ENCODE measurements at regions not wholly inside any gene's neighbourhood (a gene's known extent, or its start where the extent isn't known, plus 50 kb on each side); places are given as distances from the start of the nearest gene placed in this dataset.

DNA sequence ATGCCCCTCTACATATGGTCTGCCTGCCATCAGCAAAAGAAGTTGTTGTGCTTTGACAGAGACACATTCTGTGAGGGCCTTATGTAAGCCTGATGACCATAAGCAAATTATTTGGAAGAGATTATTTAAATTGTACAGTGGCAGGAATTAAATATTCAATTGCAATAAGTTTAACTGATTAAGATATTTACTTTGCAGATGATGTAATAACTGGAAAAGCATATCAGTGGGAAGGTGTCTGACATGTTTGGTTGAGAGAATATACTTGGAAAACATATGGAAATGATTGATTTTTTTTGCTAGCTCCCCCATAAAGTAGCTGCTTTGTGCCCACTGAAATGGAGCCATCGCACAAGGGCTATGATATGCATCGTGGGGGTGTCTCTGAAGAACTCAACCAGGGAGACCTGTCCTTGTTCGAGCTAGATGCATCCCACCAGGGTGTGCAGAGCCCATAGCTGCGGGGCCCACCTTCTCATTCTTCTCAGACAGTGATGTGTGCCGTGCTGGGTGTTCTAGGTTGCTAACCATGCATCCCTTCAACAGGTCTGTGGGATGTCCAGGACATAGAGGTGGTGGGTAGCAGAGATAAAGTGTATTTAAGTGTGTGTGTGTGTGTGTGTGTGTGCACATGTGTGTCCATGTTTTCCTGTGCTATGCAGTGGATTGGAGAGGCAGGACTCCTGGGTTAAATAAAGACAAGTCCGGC is 90.4 kb upstream of the PARD3B start (continued):
- TF ChIP-seq, protein P1, sequence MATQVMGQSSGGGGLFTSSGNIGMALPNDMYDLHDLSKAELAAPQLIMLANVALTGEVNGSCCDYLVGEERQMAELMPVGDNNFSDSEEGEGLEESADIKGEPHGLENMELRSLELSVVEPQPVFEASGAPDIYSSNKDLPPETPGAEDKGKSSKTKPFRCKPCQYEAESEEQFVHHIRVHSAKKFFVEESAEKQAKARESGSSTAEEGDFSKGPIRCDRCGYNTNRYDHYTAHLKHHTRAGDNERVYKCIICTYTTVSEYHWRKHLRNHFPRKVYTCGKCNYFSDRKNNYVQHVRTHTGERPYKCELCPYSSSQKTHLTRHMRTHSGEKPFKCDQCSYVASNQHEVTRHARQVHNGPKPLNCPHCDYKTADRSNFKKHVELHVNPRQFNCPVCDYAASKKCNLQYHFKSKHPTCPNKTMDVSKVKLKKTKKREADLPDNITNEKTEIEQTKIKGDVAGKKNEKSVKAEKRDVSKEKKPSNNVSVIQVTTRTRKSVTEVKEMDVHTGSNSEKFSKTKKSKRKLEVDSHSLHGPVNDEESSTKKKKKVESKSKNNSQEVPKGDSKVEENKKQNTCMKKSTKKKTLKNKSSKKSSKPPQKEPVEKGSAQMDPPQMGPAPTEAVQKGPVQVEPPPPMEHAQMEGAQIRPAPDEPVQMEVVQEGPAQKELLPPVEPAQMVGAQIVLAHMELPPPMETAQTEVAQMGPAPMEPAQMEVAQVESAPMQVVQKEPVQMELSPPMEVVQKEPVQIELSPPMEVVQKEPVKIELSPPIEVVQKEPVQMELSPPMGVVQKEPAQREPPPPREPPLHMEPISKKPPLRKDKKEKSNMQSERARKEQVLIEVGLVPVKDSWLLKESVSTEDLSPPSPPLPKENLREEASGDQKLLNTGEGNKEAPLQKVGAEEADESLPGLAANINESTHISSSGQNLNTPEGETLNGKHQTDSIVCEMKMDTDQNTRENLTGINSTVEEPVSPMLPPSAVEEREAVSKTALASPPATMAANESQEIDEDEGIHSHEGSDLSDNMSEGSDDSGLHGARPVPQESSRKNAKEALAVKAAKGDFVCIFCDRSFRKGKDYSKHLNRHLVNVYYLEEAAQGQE (IDR thresholded peaks at IDR 0.05; ENCODE audit: unreplicated experiment), result no peak
- TF ChIP-seq ZNF331 (CRISPR knock-in tag; IDR thresholded peaks at IDR 0.05; ENCODE audit: low read depth), result no peak

DNA sequence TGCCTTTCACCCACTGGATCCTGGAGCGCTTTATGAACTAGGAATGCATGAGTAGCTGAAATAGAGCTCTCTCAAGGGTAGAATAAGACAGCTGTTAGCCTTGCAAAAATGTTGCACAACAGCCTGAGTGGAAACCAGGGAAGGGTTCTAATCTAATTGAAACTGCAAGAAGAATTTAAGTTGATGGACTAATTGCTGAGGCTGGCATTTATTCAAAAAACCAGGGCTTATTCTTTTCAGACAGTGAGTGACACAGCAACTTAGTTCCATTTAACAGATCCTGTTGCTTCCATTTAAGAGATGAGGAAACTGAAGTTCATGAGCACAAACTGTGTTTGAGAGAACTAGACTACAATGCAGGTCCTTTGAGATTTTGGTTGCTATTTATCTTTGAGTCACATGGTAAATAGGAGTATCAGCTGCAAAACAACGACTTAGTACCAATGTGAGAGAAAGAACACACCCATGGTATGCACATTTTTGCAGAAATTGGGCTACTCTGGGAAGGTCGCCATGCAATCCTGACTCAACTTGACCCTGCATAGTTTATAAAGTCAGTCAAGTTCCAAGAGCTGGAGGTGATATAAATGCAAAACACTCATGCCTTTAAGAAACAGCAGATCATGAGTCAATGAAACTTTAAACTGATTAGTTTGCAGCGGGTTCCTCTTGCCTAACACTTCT is 76.4 kb upstream of the PARD3B start:
- TF ChIP-seq EZH2 (IDR thresholded peaks at IDR 0.05; ENCODE audit: low read depth, unreplicated experiment), result no peak
- TF ChIP-seq NANOG (IDR thresholded peaks at IDR 0.05; ENCODE audit: borderline replicate concordance), result no peak
- TF ChIP-seq CREB1 (CRISPR knock-in tag; IDR thresholded peaks at IDR 0.05; ENCODE audit: low read depth), result no peak
- TF ChIP-seq, protein P2, sequence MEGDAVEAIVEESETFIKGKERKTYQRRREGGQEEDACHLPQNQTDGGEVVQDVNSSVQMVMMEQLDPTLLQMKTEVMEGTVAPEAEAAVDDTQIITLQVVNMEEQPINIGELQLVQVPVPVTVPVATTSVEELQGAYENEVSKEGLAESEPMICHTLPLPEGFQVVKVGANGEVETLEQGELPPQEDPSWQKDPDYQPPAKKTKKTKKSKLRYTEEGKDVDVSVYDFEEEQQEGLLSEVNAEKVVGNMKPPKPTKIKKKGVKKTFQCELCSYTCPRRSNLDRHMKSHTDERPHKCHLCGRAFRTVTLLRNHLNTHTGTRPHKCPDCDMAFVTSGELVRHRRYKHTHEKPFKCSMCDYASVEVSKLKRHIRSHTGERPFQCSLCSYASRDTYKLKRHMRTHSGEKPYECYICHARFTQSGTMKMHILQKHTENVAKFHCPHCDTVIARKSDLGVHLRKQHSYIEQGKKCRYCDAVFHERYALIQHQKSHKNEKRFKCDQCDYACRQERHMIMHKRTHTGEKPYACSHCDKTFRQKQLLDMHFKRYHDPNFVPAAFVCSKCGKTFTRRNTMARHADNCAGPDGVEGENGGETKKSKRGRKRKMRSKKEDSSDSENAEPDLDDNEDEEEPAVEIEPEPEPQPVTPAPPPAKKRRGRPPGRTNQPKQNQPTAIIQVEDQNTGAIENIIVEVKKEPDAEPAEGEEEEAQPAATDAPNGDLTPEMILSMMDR (conservative IDR thresholded peaks at IDR 0.05; ENCODE audit: low read depth in 2 of 2), result no peak
- TF ChIP-seq EZH2phosphoT487 (IDR thresholded peaks at IDR 0.05; ENCODE audit: unreplicated experiment), result no peak
- TF ChIP-seq, protein P3, sequence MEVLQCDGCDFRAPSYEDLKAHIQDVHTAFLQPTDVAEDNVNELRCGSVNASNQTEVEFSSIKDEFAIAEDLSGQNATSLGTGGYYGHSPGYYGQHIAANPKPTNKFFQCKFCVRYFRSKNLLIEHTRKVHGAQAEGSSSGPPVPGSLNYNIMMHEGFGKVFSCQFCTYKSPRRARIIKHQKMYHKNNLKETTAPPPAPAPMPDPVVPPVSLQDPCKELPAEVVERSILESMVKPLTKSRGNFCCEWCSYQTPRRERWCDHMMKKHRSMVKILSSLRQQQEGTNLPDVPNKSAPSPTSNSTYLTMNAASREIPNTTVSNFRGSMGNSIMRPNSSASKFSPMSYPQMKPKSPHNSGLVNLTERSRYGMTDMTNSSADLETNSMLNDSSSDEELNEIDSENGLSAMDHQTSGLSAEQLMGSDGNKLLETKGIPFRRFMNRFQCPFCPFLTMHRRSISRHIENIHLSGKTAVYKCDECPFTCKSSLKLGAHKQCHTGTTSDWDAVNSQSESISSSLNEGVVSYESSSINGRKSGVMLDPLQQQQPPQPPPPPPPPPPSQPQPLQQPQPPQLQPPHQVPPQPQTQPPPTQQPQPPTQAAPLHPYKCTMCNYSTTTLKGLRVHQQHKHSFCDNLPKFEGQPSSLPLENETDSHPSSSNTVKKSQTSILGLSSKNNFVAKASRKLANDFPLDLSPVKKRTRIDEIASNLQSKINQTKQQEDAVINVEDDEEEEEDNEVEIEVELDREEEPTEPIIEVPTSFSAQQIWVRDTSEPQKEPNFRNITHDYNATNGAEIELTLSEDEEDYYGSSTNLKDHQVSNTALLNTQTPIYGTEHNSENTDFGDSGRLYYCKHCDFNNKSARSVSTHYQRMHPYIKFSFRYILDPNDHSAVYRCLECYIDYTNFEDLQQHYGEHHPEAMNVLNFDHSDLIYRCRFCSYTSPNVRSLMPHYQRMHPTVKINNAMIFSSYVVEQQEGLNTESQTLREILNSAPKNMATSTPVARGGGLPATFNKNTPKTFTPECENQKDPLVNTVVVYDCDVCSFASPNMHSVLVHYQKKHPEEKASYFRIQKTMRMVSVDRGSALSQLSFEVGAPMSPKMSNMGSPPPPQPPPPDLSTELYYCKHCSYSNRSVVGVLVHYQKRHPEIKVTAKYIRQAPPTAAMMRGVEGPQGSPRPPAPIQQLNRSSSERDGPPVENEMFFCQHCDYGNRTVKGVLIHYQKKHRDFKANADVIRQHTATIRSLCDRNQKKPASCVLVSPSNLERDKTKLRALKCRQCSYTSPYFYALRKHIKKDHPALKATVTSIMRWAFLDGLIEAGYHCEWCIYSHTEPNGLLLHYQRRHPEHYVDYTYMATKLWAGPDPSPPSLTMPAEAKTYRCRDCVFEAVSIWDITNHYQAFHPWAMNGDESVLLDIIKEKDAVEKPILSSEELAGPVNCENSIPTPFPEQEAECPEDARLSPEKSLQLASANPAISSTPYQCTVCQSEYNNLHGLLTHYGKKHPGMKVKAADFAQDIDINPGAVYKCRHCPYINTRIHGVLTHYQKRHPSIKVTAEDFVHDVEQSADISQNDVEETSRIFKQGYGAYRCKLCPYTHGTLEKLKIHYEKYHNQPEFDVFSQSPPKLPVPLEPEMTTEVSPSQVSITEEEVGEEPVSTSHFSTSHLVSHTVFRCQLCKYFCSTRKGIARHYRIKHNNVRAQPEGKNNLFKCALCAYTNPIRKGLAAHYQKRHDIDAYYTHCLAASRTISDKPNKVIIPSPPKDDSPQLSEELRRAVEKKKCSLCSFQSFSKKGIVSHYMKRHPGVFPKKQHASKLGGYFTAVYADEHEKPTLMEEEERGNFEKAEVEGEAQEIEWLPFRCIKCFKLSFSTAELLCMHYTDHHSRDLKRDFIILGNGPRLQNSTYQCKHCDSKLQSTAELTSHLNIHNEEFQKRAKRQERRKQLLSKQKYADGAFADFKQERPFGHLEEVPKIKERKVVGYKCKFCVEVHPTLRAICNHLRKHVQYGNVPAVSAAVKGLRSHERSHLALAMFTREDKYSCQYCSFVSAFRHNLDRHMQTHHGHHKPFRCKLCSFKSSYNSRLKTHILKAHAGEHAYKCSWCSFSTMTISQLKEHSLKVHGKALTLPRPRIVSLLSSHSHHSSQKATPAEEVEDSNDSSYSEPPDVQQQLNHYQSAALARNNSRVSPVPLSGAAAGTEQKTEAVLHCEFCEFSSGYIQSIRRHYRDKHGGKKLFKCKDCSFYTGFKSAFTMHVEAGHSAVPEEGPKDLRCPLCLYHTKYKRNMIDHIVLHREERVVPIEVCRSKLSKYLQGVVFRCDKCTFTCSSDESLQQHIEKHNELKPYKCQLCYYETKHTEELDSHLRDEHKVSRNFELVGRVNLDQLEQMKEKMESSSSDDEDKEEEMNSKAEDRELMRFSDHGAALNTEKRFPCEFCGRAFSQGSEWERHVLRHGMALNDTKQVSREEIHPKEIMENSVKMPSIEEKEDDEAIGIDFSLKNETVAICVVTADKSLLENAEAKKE (CRISPR knock-in tag; IDR thresholded peaks at IDR 0.05), result no peak
- TF ChIP-seq POLR2AphosphoS5 (IDR thresholded peaks at IDR 0.05; ENCODE audit: low read depth), result no peak
- no peak for TF ChIP-seq STAT1 (IDR thresholded peaks at IDR 0.05; ENCODE audit: unreplicated experiment)
- Histone ChIP-seq H3K4me1 (ENCODE audit: insufficient read depth) (no peaks in the 10 kb centered on the region), H3K4me2 (no peak overlapping the region), H3K36me3 (ENCODE audit: insufficient read depth) (no peaks in the 10 kb centered on the region), H3K79me2 (replicated peaks; ENCODE audit: insufficient read depth) (no peaks in the 10 kb centered on the region), H3K27me3 (ENCODE audit: insufficient read depth) (no peaks in the 10 kb centered on the region), H2AFZ (peak overlapping the region; percentile 53; the same call in 1 of the 2 replicates), H3K4me3 (no peak overlapping the region), H3K9me2 (ENCODE audit: insufficient read depth) (no peaks in the 10 kb centered on the region; the same call in none of the 2 replicates), H4K20me1 (replicated peaks; ENCODE audit: insufficient read depth) (no peaks in the 10 kb centered on the region), H3F3A (replicated peaks; ENCODE audit: low read depth) (no peaks in the 10 kb centered on the region), H3K27ac (ENCODE audit: low read depth) (no peak overlapping the region)
- no peak overlapping the region for H3K4me3 Mint-ChIP-seq
- no peaks in the 10 kb centered on the region for H3K27me3 Mint-ChIP-seq (ENCODE audit: insufficient read depth, low read depth, poor library complexity)
- H3K36me3 Mint-ChIP-seq (ENCODE audit: low read depth), result no peaks in the 10 kb centered on the region; the same call in 1 of the 3 replicates
- ATAC-seq (no peak), DNase-seq (ENCODE audit: low spot score) (no peak)
- no peak overlapping the region for H3K27ac Mint-ChIP-seq
- H3K4me1 Mint-ChIP-seq, result no peaks in the 10 kb centered on the region
- peaks cover 7% of the 10 kb centered on the region; the same call in 2 of the 3 replicates for H3K9me3 Mint-ChIP-seq

Measured in GM23338 (cell line).